ENCODE measurements at regions not wholly inside any gene's neighbourhood (a gene's known extent, or its start where the extent isn't known, plus 50 kb on each side); places are given as distances from the start of the nearest gene placed in this dataset.

GRCh38 chr7:112969946-112970345 lies 116.7 kb downstream of the GPR85 start:
- Mint-ChIP-seq H3K27ac (no peak overlapping the region), H3K9me3 (peaks cover 0 to 4% (median 0%) of the 10 kb centered on the region in 3 donors), H3K4me1 (no peaks in the 10 kb centered on the region), H3K36me3 (no peaks in the 10 kb centered on the region), H3K4me3 (no peak overlapping the region), H3K27me3 (peaks cover 16 to 24% of the 10 kb centered on the region in 2 donors)
- H3K27me3 ChIP-seq (replicated peaks in 1 of 2; ENCODE audit: control insufficient read depth in 2 of 2, extremely low read depth in 1 of 2, insufficient read depth in 2 of 2, low read length in 1 of 2): no peaks in the 10 kb centered on the region
- H3K9me3 ChIP-seq: no peaks in the 10 kb centered on the region
- no peak for DNase-seq
- H3K4me1 ChIP-seq (ENCODE audit: control insufficient read depth in 1 of 2, extremely low read depth in 1 of 2, insufficient read depth in 2 of 2, low read length in 2 of 2): no peaks in the 10 kb centered on the region
- WGBS (ENCODE audit: insufficient coverage): no CpG with 5 or more reads among the region's 1 CpG
- no peaks in the 10 kb centered on the region for H3K36me3 ChIP-seq (ENCODE audit: control insufficient read depth in 2 of 2, extremely low read depth in 1 of 2, insufficient read depth in 1 of 2, low read length in 1 of 2)
- H3K4me3 ChIP-seq (ENCODE audit: control insufficient read depth in 1 of 2, extremely low read depth in 1 of 2, low read length in 1 of 2): no peak overlapping the region
- no peak for ATAC-seq (replicated peaks in 1 of 4)
- no peak overlapping the region for H3K27ac ChIP-seq (ENCODE audit: low read length)
- POLR2A ChIA-PET: no interaction called here
- CTCF ChIA-PET: no interaction called here

- Histone ChIP-seq H3K27me3 (replicated peaks in 1 of 2; ENCODE audit: control insufficient read depth in 2 of 2, extremely low read depth in 1 of 2, insufficient read depth in 2 of 2, low read length in 1 of 2) (no peaks in the 10 kb centered on the region), H3K4me1 (ENCODE audit: control insufficient read depth in 1 of 2, extremely low read depth in 1 of 2, insufficient read depth in 2 of 2, low read length in 2 of 2) (no peaks in the 10 kb centered on the region), H3K36me3 (ENCODE audit: control insufficient read depth in 2 of 2, extremely low read depth in 1 of 2, insufficient read depth in 1 of 2, low read length in 1 of 2) (no peaks in the 10 kb centered on the region), H3K27ac (ENCODE audit: low read length) (no peak overlapping the region), H3K9me3 (no peaks in the 10 kb centered on the region), H3K4me3 (ENCODE audit: control insufficient read depth in 1 of 2, extremely low read depth in 1 of 2, low read length in 1 of 2) (no peak overlapping the region)
- Mint-ChIP-seq H3K4me1 (no peaks in the 10 kb centered on the region), H3K4me3 (no peak overlapping the region), H3K36me3 (no peaks in the 10 kb centered on the region), H3K27me3 (peaks cover 12 to 18% of the 10 kb centered on the region in 2 donors), H3K27ac (no peak overlapping the region), H3K9me3 (no peaks in the 10 kb centered on the region)
- no peak for ATAC-seq (replicated peaks in 1 of 4)
- ChIA-PET CTCF (no interaction called here), POLR2A (no interaction called here)
- DNase-seq: no peak
- no CpG with 5 or more reads among the region's 1 CpG for WGBS (ENCODE audit: insufficient coverage)
Measured at GRCh38 chr7:112965506-112965905, 121.1 kb downstream of the GPR85 start.

- H3K4me3 ChIP-seq (ENCODE audit: control insufficient read depth in 1 of 2, extremely low read depth in 1 of 2, low read length in 1 of 2): no peak overlapping the region
- DNase-seq (no peak), ATAC-seq (replicated peaks in 1 of 4) (no peak)
- no CpG with 5 or more reads among the region's 1 CpG for WGBS (ENCODE audit: insufficient coverage)
- ChIA-PET CTCF (no interaction called here), POLR2A (no interaction called here)
- Mint-ChIP-seq H3K4me3 (no peak overlapping the region), H3K36me3 (no peaks in the 10 kb centered on the region), H3K4me1 (no peaks in the 10 kb centered on the region), H3K27ac (no peak overlapping the region), H3K27me3 (peaks cover 16 to 23% of the 10 kb centered on the region in 2 donors), H3K9me3 (no peaks in the 10 kb centered on the region)
- H3K9me3 ChIP-seq: no peaks in the 10 kb centered on the region
- no peaks in the 10 kb centered on the region for H3K36me3 ChIP-seq (ENCODE audit: control insufficient read depth in 2 of 2, extremely low read depth in 1 of 2, insufficient read depth in 1 of 2, low read length in 1 of 2)
- no peak overlapping the region for H3K27ac ChIP-seq (ENCODE audit: low read length)
- H3K4me1 ChIP-seq (ENCODE audit: control insufficient read depth in 1 of 2, extremely low read depth in 1 of 2, insufficient read depth in 2 of 2, low read length in 2 of 2): no peaks in the 10 kb centered on the region
- H3K27me3 ChIP-seq (replicated peaks in 1 of 2; ENCODE audit: control insufficient read depth in 2 of 2, extremely low read depth in 1 of 2, insufficient read depth in 2 of 2, low read length in 1 of 2): no peaks in the 10 kb centered on the region
Measured at GRCh38 chr7:112963634-112964033, 123.0 kb downstream of the GPR85 start.

- POLR2A ChIA-PET: no interaction called here
- ATAC-seq (replicated peaks in 1 of 4) (no peak), DNase-seq (no peak)
- H3K27me3 Mint-ChIP-seq: peaks cover 16 to 23% of the 10 kb centered on the region in 2 donors
- H3K9me3 Mint-ChIP-seq: no peaks in the 10 kb centered on the region
- Histone ChIP-seq H3K4me1 (ENCODE audit: control insufficient read depth in 1 of 2, extremely low read depth in 1 of 2, insufficient read depth in 2 of 2, low read length in 2 of 2) (no peaks in the 10 kb centered on the region), H3K36me3 (ENCODE audit: control insufficient read depth in 2 of 2, extremely low read depth in 1 of 2, insufficient read depth in 1 of 2, low read length in 1 of 2) (no peaks in the 10 kb centered on the region), H3K4me3 (ENCODE audit: control insufficient read depth in 1 of 2, extremely low read depth in 1 of 2, low read length in 1 of 2) (no peak overlapping the region), H3K27me3 (replicated peaks in 1 of 2; ENCODE audit: control insufficient read depth in 2 of 2, extremely low read depth in 1 of 2, insufficient read depth in 2 of 2, low read length in 1 of 2) (no peaks in the 10 kb centered on the region), H3K9me3 (no peaks in the 10 kb centered on the region), H3K27ac (ENCODE audit: low read length) (no peak overlapping the region)
- CTCF ChIA-PET: no interaction called here
- no peaks in the 10 kb centered on the region for H3K4me1 Mint-ChIP-seq
- H3K36me3 Mint-ChIP-seq: no peaks in the 10 kb centered on the region
- H3K27ac Mint-ChIP-seq: no peak overlapping the region
- no CpG with 5 or more reads among the region's 3 CpGs for WGBS (ENCODE audit: insufficient coverage)
- H3K4me3 Mint-ChIP-seq: no peak overlapping the region
Measured at GRCh38 chr7:112962815-112963214, 123.8 kb downstream of the GPR85 start.

- H3K27me3 Mint-ChIP-seq: peaks cover 30 to 32% of the 10 kb centered on the region in 2 donors
- no peaks in the 10 kb centered on the region for H3K27me3 ChIP-seq (replicated peaks in 1 of 2; ENCODE audit: control insufficient read depth in 2 of 2, extremely low read depth in 1 of 2, insufficient read depth in 2 of 2, low read length in 1 of 2)
Measured at GRCh38 chr7:112959276-112959675, 127.4 kb downstream of the GPR85 start.

GRCh38 chr7:112958775-112959174 lies 127.9 kb downstream of the GPR85 start:
- Histone ChIP-seq H3K27ac (ENCODE audit: low read length) (no peak overlapping the region), H3K27me3 (replicated peaks in 1 of 2; ENCODE audit: control insufficient read depth in 2 of 2, extremely low read depth in 1 of 2, insufficient read depth in 2 of 2, low read length in 1 of 2) (no peaks in the 10 kb centered on the region), H3K36me3 (ENCODE audit: control insufficient read depth in 2 of 2, extremely low read depth in 1 of 2, insufficient read depth in 1 of 2, low read length in 1 of 2) (no peaks in the 10 kb centered on the region), H3K4me1 (ENCODE audit: control insufficient read depth in 1 of 2, extremely low read depth in 1 of 2, insufficient read depth in 2 of 2, low read length in 2 of 2) (no peaks in the 10 kb centered on the region), H3K9me3 (no peaks in the 10 kb centered on the region), H3K4me3 (ENCODE audit: control insufficient read depth in 1 of 2, extremely low read depth in 1 of 2, low read length in 1 of 2) (no peak overlapping the region)
- Mint-ChIP-seq H3K27ac (no peak overlapping the region), H3K27me3 (peaks cover 30% of the 10 kb centered on the region in 2 donors), H3K4me1 (no peaks in the 10 kb centered on the region), H3K4me3 (no peak overlapping the region), H3K9me3 (no peaks in the 10 kb centered on the region), H3K36me3 (no peaks in the 10 kb centered on the region)
- CTCF ChIA-PET: no interaction called here
- ATAC-seq (replicated peaks in 1 of 4) (no peak), DNase-seq (no peak)
- POLR2A ChIA-PET: no interaction called here

More at GRCh38 chr7:112959276-112959675, 127.4 kb downstream of the GPR85 start:
- no peaks in the 10 kb centered on the region for H3K4me1 ChIP-seq (ENCODE audit: control insufficient read depth in 1 of 2, extremely low read depth in 1 of 2, insufficient read depth in 2 of 2, low read length in 2 of 2)
- no peaks in the 10 kb centered on the region for H3K36me3 Mint-ChIP-seq
- ChIA-PET CTCF (no interaction called here), POLR2A (no interaction called here)
- no peaks in the 10 kb centered on the region for H3K4me1 Mint-ChIP-seq
- no peak overlapping the region for H3K27ac Mint-ChIP-seq
- no peaks in the 10 kb centered on the region for H3K9me3 ChIP-seq
- H3K9me3 Mint-ChIP-seq: no peaks in the 10 kb centered on the region
- no peak overlapping the region for H3K27ac ChIP-seq (ENCODE audit: low read length)
- H3K4me3 Mint-ChIP-seq: no peak overlapping the region
- no peaks in the 10 kb centered on the region for H3K36me3 ChIP-seq (ENCODE audit: control insufficient read depth in 2 of 2, extremely low read depth in 1 of 2, insufficient read depth in 1 of 2, low read length in 1 of 2)
- DNase-seq: no peak
- ATAC-seq (replicated peaks in 1 of 4): no peak
- H3K4me3 ChIP-seq (ENCODE audit: control insufficient read depth in 1 of 2, extremely low read depth in 1 of 2, low read length in 1 of 2): no peak overlapping the region

- no peaks in the 10 kb centered on the region for H3K4me1 Mint-ChIP-seq
- Histone ChIP-seq H3K4me1 (ENCODE audit: control insufficient read depth in 1 of 2, extremely low read depth in 1 of 2, insufficient read depth in 2 of 2, low read length in 2 of 2) (no peaks in the 10 kb centered on the region), H3K9me3 (no peaks in the 10 kb centered on the region), H3K27me3 (replicated peaks in 1 of 2; ENCODE audit: control insufficient read depth in 2 of 2, extremely low read depth in 1 of 2, insufficient read depth in 2 of 2, low read length in 1 of 2) (no peaks in the 10 kb centered on the region), H3K27ac (ENCODE audit: low read length) (no peak overlapping the region), H3K36me3 (ENCODE audit: control insufficient read depth in 2 of 2, extremely low read depth in 1 of 2, insufficient read depth in 1 of 2, low read length in 1 of 2) (no peaks in the 10 kb centered on the region), H3K4me3 (ENCODE audit: control insufficient read depth in 1 of 2, extremely low read depth in 1 of 2, low read length in 1 of 2) (no peak overlapping the region)
- ATAC-seq (replicated peaks in 1 of 4): no peak
- ChIA-PET POLR2A (no interaction called here), CTCF (interaction anchor here in 1 of 2 donors (0.6 kb wide), 1 partner anchor 46 kb away, joined by 3 read pairs; no protein-coding TSS in a partner anchor)
- no peak overlapping the region for H3K27ac Mint-ChIP-seq
- H3K36me3 Mint-ChIP-seq: no peaks in the 10 kb centered on the region
- no peaks in the 10 kb centered on the region for H3K9me3 Mint-ChIP-seq
- DNase-seq: no peak
- no peak overlapping the region for H3K4me3 Mint-ChIP-seq
- H3K27me3 Mint-ChIP-seq: peaks cover 27 to 30% of the 10 kb centered on the region in 2 donors
Measured at GRCh38 chr7:112957901-112958300, 128.7 kb downstream of the GPR85 start.

All from T-cell (primary cell).